HG02852 (cell line): ENCODE measurements at regions not wholly inside any gene's neighbourhood (a gene's known extent, or its start where the extent isn't known, plus 50 kb on each side); places are given as distances from the start of the nearest gene placed in this dataset.
"Not testable (repeated sequence)": the region's sequence is repeated elsewhere in the genome, so short reads cannot be mapped to it uniquely, and the experiment has no call there.

Source experiments
- ATAC-seq: cut with Tn5 transposase; IDR thresholded peaks from one replicate; pipeline ENCODE4 v1.9.1; 2021; ENCODE audit warnings: mild to moderate bottlenecking, moderate library complexity; ENCODE audit not compliant: unreplicated experiment

- not testable (repeated sequence) for ATAC-seq
Observed at GRCh38 chr4:137405833-137406232, 126.5 kb downstream of the PCDH18 start.

DNA sequence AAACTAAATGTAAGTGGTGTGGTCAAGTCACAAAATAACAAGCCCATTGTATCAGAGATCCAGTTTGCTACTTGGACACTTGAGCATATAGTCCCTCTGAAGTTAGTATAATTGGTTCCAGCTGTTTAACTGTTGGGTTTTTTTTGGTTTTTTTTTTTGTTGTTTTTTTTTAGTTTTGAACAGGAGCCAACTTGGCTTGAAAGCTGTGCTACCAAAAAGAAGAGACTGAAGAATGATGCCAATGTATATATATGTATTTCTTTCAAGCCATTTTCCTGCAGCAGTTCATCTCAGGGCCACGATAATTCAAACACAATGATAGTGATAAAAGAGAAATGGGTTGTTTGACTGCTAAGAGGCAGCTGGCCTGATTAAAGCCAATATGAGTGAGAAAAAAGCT lies 138.3 kb downstream of the PCDH18 start:
- ATAC-seq = no peak

DNA sequence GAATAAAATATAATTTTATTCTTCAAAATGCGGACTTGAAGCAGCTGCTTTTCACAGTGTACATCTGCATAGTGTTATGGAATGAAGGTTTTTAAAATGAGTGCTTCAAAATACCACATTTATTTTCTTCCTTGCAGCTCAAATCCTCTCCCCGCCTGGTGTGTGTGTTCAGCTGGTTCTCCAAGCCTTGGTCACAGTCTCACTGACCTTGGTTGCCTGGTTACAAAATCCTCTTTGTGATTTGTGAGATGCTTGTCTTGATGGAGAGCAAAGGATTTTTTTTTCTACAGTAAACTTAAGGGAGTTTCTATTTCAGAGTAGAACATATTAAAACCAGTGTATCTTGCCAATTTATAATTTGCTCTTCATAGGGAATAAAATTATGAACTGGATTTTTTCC lies 139.2 kb downstream of the PCDH18 start:
- ATAC-seq = no peak

- no peak for ATAC-seq
Observed at GRCh38 chr4:137390707-137391106, 141.6 kb downstream of the PCDH18 start.

DNA sequence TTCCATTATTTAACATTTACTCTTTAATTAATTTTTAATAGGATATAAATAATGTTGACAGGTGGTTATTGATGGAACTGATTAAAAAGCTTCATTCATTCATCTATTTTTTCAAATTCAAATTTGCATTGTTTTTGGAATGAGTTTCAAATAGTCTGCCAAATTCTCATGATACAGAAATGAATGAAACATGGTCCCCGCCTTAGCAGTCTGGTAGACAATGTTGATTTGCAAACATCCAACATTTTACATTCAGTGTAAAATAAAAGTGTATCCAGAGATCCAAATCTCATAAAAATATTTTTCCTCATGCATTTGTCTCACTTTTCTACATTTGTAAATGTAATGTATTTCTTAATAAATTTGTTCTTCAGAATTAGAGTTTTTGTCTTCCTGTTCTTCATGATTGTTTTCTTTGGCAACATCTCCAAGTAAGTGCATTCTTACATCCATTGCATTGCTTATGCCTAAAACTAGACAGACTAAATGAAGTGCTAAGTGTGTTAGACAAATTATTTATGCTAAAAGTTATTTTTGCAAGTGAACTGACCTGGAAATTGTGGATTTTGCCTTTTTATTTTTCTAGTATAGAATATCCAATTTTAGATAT lies 142.3 kb downstream of the PCDH18 start:
- ATAC-seq = no peak

DNA sequence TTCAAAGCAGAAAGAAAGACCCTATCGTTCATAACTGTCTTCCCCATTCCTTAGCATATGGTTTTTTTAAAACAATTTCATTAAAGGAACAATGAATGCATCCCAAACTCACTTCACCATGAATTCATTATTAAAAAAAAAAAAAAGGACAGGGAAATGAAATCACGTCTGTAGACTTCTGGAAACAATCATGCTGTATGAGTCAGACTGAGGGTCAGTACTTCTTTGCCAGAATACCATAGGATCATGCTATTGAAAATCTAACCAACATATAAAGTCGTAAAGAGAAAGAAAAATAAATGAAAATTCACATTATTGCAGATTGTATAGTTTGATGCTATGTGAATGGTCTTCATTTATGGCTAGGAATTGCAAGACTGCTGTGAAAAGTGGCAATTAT lies 144.4 kb downstream of the PCDH18 start:
- no peak for ATAC-seq

GRCh38 chr4:137384476-137384875 lies 147.8 kb downstream of the PCDH18 start:
- no peak for ATAC-seq

GRCh38 chr4:137378821-137379220 lies 153.5 kb downstream of the PCDH18 start:
- no peak for ATAC-seq

GRCh38 chr4:137378393-137378792 lies 153.9 kb downstream of the PCDH18 start:
- no peak for ATAC-seq

DNA sequence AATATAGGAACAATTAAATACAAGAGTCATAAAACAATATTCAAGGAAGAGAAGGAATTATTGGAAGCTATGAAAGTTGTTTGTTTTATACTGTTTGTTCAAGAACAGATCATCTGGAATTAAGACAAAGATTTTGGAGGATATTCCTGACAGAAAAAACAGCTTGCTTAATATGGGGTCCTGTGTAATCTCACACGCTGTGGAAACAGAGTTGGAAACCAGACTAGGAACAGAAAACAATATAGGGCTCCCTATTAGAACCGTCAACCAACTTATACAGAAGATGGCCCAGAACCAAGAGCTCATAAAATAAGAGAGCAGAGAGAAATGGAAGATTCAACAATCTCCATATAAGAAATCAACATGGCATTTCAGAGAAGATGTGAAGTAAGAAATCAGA lies 156.0 kb downstream of the PCDH18 start:
- ATAC-seq = no peak

DNA sequence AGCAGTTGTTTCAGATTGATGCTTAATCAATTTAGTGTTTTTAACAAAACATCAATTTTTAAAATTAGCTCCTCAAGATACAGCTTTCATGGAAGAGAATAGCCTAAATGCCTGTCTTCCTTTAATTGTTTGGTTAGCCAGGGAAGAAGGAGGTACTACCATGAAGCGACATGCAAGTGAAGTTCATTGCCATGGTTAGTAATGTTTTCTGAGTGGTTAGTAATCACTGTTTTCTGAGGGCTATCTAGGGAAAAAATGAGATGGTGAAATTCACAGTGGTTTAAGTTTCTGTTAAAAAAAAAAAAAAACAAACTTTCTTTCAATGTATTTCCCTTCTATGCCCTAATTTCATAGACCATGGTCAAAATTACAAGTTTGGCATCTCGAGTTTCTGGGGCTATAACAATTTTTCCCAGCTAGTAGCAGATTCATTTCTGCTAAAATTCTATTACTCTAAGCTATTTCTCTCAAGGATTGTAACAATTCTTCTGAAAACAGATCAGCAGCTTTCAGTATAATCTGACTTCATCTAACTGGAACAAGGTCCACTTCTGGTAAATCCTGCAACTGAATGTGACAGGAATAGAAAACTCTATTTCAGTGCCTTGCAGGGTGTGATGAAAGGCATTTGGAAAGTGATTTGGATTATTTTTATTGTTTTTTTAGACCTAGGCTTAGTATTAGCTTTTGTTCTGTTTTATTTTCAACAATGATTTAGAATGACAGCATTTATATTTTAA lies 157.0 kb downstream of the PCDH18 start:
- ATAC-seq = no peak

GRCh38 chr4:137370679-137371078 lies 161.6 kb downstream of the PCDH18 start:
- ATAC-seq = no peak

DNA sequence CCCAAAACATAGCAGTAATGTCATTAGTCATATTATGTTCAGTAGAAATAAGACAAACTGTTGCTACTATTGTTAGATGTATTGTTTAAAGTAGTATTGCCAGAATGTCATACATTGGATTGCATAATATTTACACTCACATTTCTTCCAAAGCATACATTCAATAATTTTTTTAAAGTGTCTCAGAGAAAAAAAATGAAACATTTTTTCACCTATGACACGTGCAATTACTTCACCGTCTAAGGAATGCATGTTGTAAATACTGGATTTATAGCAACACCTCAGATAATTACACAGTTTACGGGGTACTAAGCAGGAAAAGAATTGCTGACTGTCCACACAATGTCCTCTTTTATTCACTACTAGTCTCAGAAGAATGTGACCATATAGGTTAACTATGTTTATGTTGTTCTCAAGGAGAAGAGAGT lies 162.1 kb downstream of the PCDH18 start:
- ATAC-seq = no peak

DNA sequence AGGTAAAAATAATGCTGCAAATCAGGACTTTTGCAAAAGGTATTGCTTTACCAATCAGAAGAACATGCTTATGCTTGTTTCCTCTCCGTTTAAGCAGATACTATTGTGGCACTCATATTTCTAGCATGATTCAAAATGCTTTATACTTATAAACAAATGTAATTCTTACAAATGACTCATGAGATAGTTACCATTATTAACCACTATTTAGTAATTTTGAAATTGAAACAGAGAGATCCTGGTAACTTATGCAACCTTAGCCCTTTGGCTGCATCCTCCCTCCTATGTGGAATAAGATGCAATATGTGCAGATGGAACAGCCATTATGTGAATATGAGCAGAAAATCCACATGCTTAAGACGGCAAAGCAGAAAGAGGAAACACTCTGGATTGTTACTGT lies 164.7 kb downstream of the PCDH18 start:
- ATAC-seq = no peak

DNA sequence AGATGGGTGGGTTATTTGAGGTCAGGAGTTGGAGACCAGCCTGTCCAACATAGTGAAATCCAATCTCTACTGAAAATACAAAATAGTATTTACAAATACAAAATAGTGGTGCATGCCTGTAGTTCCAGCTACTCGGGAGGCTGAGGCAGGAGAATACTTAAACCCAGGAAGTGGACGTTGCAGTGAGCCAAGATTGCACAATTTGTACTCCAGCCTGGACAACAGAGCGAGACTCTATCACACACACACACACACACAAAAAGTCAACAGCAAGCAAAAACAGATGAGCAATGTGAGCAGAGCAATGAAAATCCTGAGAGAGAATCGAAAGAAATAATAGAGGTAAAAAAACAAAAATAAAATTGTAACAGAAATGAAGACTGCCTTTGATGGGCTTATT lies 168.8 kb downstream of the PCDH18 start:
- ATAC-seq = no peak

DNA sequence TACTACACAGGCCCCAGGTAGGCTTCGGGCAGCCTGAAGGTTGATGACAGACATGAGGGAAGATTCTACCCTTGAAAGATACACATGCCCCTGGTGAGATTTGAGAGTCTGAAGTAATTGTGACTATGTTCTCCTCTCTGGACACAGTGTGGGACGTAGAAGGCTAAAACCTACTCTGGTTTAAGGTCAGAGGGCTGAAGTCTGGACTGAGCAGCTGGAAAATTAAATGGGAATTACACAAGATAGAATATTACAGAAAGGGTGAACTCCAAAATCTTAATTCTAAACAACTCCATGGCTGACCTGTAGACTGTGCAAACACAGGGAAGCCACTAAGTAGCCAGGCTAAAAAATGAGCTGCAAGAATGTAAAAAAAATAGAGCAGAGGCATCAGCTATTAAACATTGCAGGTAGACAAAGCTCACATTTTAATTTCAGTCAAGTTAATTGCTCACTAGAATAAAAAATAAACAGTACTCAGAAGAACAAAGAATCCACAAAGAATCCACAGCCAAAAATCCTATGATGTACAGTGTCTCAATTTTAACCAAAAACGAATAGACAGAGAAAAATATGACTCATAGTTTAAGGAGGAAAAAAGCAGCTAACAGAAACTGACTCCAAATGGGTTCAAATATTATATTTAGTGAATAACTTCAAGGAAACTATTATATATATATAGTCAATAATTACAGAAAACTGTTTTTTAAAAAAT lies 170.4 kb downstream of the PCDH18 start:
- ATAC-seq = no peak

GRCh38 chr4:137360761-137361160 lies 171.5 kb downstream of the PCDH18 start:
- ATAC-seq = no peak

GRCh38 chr4:137359691-137360315 lies 172.5 kb downstream of the PCDH18 start:
- no peak for ATAC-seq

DNA sequence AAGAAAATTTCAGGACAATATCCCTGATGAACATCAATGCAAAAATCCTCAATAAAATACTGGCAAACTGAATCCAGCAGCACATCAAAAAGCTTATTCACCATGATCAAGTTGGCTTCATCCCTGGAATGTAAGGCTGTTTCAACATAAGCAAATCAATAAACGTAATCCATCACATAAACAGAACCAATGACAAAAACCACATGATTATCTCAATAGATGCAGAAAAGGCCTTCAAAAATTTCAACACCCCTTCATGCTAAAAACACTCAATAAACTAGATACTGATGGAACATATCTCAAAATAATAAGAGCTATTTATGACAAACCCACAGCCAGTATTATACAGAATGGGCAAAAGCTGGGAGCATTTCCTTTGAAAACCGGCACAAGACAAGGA lies 177.7 kb downstream of the PCDH18 start:
- not testable (repeated sequence) for ATAC-seq

DNA sequence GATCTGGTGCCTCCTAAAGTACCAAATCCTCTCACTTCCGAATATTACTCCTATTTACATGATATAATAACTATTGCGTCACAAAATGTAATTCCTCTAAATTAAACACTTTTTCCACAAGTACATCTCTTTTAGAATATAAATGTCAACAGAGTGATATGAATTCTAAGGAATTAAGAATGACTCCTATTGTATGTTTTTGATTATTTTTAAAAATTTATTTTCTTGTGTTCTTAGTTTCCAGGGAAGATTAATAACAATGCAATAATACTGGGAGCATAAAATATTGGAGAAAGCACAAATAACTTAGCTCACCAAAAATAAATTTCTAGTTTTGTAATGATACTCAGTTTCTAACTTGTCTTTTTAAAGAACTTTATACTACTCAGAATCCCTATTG lies 184.9 kb downstream of the PCDH18 start:
- ATAC-seq = no peak

DNA sequence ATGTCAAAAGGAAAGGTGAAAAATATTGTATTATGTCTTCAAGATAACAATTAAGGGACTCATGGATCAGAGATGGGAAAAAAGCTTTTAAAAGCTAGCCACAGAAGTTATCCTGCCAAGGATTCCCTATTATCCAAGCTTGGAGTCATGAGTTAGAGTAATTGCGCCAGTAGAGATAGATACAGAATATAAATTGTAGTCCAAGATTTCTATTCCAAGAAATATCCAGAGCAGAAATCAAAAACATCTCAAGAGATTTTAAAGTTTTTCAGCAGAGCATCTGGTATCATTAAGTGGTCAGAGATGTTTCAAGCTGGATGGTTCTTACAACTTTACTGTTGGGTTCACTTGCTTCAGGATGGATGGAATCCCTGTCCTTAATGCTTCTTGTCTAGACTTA lies 186.7 kb downstream of the PCDH18 start:
- ATAC-seq = no peak

DNA sequence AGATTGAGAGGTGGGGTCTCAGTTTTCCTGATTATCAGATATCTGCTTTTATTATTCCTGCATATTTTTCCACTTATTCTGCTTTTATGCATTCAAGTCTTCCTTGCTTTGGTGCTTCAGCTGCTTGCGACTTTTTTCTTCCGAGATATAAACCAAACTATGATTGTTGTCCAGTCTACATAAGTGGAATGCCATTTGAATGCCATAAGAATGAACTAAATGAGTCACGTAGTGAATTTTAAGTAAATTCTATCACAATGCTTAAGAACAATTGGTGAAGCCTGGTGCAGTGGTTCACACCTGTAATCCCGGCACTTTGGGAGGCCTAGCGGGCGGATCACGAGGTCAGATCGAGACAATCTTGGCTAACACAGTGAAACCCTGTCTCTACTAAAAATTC lies 189.1 kb downstream of the PCDH18 start:
- no peak for ATAC-seq
